ENCODE measurements at regions not wholly inside any gene's neighbourhood (a gene's known extent, or its start where the extent isn't known, plus 50 kb on each side); places are given as distances from the start of the nearest gene placed in this dataset.
"Not testable (repeated sequence)": the region's sequence is repeated elsewhere in the genome, so short reads cannot be mapped to it uniquely, and the experiment has no call there.

DNA sequence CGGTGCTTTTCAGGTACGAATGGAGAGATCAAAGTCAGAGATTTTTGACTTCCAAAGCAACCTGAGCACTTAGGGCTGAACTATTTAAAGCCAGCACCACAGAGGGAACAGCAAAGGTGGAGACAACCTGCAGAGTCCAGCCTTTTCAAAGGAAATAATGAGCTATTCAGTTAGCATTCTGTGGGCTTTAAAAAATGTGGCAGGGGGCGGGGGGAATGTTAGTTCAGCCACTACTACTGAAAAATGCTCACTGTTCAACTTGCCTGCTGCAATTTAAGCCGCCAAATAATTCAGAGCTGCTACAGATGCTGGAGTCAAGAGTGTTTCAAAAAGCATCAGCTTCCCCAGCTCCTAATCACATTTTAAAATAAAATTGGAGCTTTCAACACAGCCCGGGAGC lies 473.3 kb upstream of the PLXNA2 start:
- DNase-seq (ENCODE audit: low read depth in 2 of 2): no peak

- no peak for DNase-seq (ENCODE audit: low read depth in 2 of 2)
Observed at GRCh38 chr1:208722592-208722991, 478.4 kb upstream of the PLXNA2 start.

- DNase-seq (ENCODE audit: low read depth in 2 of 2): no peak
Observed at GRCh38 chr1:208724079-208724478, 479.9 kb upstream of the PLXNA2 start.

DNA sequence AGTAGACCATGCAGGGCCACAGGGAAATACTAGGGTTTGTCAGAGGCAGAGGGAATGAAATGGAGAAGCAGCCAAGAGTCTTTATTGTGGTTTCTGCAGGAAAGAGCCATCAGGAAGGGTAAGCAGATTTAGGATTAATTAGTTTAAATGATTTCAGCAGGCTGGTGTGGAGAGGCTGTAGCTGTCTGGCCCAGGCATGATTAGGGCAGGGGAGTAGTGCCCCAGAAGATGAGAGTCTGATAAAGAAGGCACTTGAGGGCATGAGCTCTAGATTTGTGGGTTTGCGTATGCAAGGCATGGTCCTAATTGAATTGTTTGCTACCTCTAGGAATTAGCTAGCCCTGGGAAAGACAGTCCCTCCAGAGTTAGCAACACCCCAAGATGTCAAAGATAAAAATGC lies 484.6 kb upstream of the PLXNA2 start:
- no peak for DNase-seq (ENCODE audit: low read depth in 2 of 2)

GRCh38 chr1:208731981-208732821 lies 488.0 kb upstream of the PLXNA2 start:
- DNase-seq (ENCODE audit: low read depth in 2 of 2): no peak

- no peak for DNase-seq (ENCODE audit: low read depth in 2 of 2)
Observed at GRCh38 chr1:208737161-208737560, 493.0 kb upstream of the PLXNA2 start.

GRCh38 chr1:208737922-208738321 lies 493.7 kb upstream of the PLXNA2 start:
- DNase-seq (ENCODE audit: low read depth in 2 of 2): no peak

DNA sequence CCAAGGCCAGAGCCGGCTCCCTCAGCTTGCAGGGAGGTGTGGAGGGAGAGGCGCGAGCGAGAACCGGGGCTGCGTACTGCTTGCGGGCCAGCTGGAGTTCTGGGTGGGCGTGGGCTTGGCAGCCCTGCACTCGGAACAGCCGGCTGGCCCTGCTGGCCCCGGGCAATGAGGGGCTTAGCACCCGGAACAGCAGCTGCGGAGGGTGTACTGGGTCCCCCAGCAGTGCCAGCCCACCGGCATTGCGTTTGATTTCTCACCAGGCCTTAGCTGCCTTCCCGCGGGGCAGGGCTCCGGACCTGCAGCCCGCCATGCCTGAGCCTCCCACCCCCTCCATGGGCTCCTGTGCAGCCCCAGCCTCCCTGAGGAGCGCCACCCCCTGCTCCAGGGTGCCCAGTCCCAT lies 495.5 kb upstream of the PLXNA2 start:
- not testable (repeated sequence) for DNase-seq (ENCODE audit: low read depth in 2 of 2)

- DNase-seq (ENCODE audit: low read depth in 2 of 2): no peak
Observed at GRCh38 chr1:208741296-208741695, 497.1 kb upstream of the PLXNA2 start.

DNA sequence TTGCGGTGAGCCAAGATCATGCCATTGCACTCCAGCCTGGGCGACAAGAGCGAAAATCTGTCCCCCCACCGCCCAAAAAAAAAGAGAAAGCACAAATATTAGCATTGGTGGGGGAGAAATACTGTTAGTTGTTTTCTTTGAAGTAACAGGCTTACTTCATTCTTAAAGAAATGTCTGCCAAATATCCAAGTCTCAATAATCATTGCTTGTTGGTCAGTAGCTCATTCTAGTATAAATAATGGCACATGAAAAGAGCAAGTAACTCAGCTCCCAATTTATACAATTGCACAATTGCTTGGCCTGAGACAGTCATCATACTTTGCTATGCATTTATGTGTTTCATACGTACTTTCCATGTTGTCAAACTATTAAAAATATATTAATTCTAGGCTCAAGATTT lies 499.2 kb upstream of the PLXNA2 start:
- no peak for DNase-seq (ENCODE audit: low read depth in 2 of 2)

GRCh38 chr1:208747979-208748378 lies 503.8 kb upstream of the PLXNA2 start:
- no peak for DNase-seq (ENCODE audit: low read depth in 2 of 2)

GRCh38 chr1:208748387-208749165 lies 504.4 kb upstream of the PLXNA2 start:
- no peak for DNase-seq (ENCODE audit: low read depth in 2 of 2)

DNA sequence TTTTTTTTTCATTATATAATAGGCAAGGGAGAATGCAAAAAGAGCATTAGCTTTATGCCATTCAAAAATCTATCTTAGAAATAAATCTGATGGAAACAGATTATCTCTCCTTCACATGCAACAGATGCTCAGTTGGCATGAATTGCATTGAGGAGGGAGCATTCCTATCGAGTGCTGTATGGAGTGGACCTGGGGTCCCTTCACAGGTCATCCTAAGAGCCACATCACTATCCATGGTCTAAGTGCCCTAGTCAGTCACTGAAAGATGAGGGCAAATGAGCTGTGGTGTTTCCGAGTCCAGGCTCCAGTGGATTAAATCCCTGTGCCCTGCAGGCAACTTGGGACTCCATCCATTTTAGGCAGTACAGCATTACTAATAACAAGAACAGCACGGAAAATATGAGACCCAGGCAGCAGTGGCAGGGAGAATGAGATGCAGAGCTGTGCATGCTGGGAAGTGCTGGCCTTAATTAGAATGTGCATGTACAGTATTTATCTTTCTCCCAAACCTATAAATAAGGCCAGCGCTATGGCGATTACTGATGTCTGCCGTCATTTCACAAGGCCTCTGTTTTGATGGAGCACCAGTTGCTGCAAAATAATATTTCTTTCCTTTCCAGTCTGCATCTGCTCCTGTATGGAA lies 512.3 kb upstream of the PLXNA2 start:
- no peak for DNase-seq (ENCODE audit: low read depth in 2 of 2)

DNA sequence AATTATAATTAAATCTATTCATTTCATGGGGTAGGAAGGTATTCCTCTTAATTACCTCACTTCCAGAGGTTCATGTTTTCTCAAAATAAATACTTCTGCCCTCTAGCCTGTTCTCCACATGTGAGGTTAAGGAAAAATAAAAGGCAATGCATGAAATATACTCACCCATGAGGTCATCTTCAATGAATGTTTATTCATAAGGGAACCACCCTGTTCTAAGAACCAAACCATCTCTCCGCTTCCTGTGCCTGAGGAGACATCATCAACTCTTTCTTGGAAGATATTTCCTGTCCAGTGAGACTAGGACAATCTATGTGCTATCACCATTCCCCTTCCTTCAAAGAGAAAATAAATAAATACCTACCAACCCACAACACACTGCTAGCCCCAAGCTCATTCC lies 513.7 kb upstream of the PLXNA2 start:
- DNase-seq (ENCODE audit: low read depth in 2 of 2): no peak

DNA sequence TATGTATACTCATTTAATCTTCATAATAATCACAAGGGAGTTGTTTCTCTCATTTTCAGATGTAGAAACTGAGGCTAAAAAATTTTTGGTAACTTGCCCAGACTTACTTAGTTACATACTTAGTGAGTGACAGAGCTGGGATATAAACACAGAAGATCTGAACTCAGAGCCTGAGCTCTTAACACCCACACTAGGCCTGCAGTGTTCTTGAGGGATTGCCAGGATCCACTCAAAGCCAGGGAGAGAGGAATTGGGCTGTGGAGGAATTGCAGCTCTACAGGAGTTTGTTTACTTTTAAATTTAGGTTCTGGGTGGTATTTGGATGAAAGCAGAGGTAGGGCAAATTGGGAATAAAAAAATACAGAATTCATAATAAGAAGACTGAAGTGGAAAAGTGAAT lies 515.1 kb upstream of the PLXNA2 start:
- DNase-seq (ENCODE audit: low read depth in 2 of 2): no peak

GRCh38 chr1:208763971-208764370 lies 519.8 kb upstream of the PLXNA2 start:
- no peak for DNase-seq (ENCODE audit: low read depth in 2 of 2)

GRCh38 chr1:208766832-208767231 lies 522.6 kb upstream of the PLXNA2 start:
- no peak for DNase-seq (ENCODE audit: low read depth in 2 of 2)

DNA sequence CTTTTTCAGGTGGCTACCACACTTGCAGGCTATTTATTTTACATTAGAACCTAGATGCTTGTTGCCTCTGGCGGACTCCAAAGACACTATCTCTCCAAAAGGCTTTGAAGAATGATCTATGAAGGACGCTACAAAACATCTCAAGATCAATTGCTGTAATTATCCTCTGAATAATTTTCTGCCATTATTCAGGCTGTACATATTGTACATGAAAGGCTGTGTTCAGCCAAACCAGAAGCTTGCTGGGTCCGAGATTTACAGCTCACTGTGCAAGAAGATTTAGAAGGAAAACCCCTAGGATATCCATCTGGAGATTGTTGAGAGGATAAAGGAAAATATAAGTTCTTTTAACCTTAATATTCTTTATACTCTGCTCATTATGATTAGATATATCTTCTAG lies 523.6 kb upstream of the PLXNA2 start:
- DNase-seq (ENCODE audit: low read depth in 2 of 2): no peak

- no peak for DNase-seq (ENCODE audit: low read depth in 2 of 2)
Observed at GRCh38 chr1:208772891-208773290, 528.7 kb upstream of the PLXNA2 start.

DNA sequence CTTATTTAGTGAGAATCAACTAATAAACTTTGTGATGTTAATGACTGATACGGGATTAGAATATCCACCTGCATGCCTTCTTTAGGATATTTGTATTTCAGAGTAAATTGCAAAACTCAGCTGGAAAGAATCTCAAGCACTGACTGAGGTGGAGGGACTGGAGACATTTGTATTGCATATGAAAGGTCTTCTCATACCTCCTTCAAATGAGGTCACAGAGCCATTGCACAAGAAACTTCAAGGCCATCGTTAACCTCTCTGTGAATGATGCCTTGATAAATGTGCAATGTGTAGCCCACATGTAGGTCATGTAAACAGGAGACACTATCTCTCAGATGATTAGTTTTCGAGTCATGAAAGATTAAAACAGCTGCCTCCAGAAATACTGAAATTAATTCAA lies 531.7 kb upstream of the PLXNA2 start:
- no peak for DNase-seq (ENCODE audit: low read depth in 2 of 2)

- DNase-seq (ENCODE audit: low read depth in 2 of 2): no peak
Observed at GRCh38 chr1:208778417-208778816, 534.2 kb upstream of the PLXNA2 start.

GRCh38 chr1:208781391-208782045 lies 537.3 kb upstream of the PLXNA2 start:
- no peak for DNase-seq (ENCODE audit: low read depth in 2 of 2)

All from stimulated activated CD4-positive, alpha-beta T cell treated with anti-CD3 and anti-CD28 coated beads, Interleukin-4, amount 100 ng/mL, for 48 hours (primary cell).